SU-DHL-6 (cell line): ENCODE measurements at regions not wholly inside any gene's neighbourhood (a gene's known extent, or its start where the extent isn't known, plus 50 kb on each side); places are given as distances from the start of the nearest gene placed in this dataset.

Experiments used
- H2AFZ ChIP-seq: fragments of 200-600 bp; sonication (generic); 2 replicates; pipeline ENCODE4 v1.6.1; 2014; ENCODE audit warnings: low read depth, mild to moderate bottlenecking, moderate library complexity, mixed read lengths, antibody characterized with exemption, low read length; ENCODE audit not compliant: severe bottlenecking
- H3F3A ChIP-seq: fragments of 200-600 bp; shearing (Covaris generic); 2 replicates; pipeline ENCODE4 v1.6.0; 2016; ENCODE audit warnings: antibody characterized with exemption, mild to moderate bottlenecking; ENCODE audit not compliant: insufficient read depth
- H3K27ac ChIP-seq: fragments of 200-600 bp; sonication (generic); 2 replicates; pipeline ENCODE4 v1.5.1; 2016; ENCODE audit warnings: low read depth, mild to moderate bottlenecking, low read length, moderate library complexity, mixed read lengths
- H3K27me3 ChIP-seq: fragments of 200-600 bp; sonication (generic), shearing (Covaris generic); 2 replicates; pipeline ENCODE4 v1.6.0; 2014; ENCODE audit warnings: mild to moderate bottlenecking, low read length
- H3K36me3 ChIP-seq: fragments of 200-600 bp; sonication (generic); 2 replicates; pipeline ENCODE4 v1.6.1; 2014; ENCODE audit warnings: mild to moderate bottlenecking, low read length, mixed read lengths
- H3K4me2 ChIP-seq: fragments of 300-600, 200-600 bp; shearing (Covaris generic), sonication (generic); 2 replicates; pipeline ENCODE4 v1.6.0; 2014; ENCODE audit warnings: low read length, low read depth, mild to moderate bottlenecking; ENCODE audit not compliant: poor library complexity, severe bottlenecking
- H3K4me3 ChIP-seq: fragments of 200-600 bp; sonication (generic); 2 replicates; pipeline ENCODE4 v1.5.1; 2014; ENCODE audit warnings: antibody characterized with exemption, low read length, mild to moderate bottlenecking, mixed read lengths; ENCODE audit not compliant: insufficient read depth, poor library complexity, severe bottlenecking
- H3K79me2 ChIP-seq: fragments of 200-600 bp; sonication (generic); 2 replicates; pipeline ENCODE4 v1.6.1; 2014; ENCODE audit warnings: mild to moderate bottlenecking, low read length, moderate library complexity; ENCODE audit not compliant: insufficient read depth
- H3K9ac ChIP-seq: fragments of 200-600 bp; sonication (generic); 2 replicates; pipeline ENCODE4 v1.7.0; 2014; ENCODE audit warnings: mild to moderate bottlenecking, low read length
- H3K9me2 ChIP-seq: fragments of 200-600 bp; sonication (generic); replicated peaks from 2 replicates; pipeline ENCODE4 v1.6.1; 2014; ENCODE audit warnings: low read length; ENCODE audit not compliant: insufficient read depth
- H3K9me3 ChIP-seq: fragments of 200-600 bp; sonication (generic); 2 replicates; pipeline ENCODE4 v1.6.1; 2014; ENCODE audit warnings: low read length, mixed read lengths; ENCODE audit not compliant: insufficient read depth
- H4K20me1 ChIP-seq: fragments of 200-600 bp; sonication (generic); 2 replicates; pipeline ENCODE4 v1.6.1; 2014; ENCODE audit warnings: low read depth, mild to moderate bottlenecking, antibody characterized with exemption, low read length, moderate library complexity, mixed read lengths
- EZH2phosphoT487 ChIP-seq: fragments of 200-600 bp; sonication (generic), shearing (Covaris generic); conservative IDR thresholded peaks from 2 replicates; pipeline ENCODE4 v1.6.1; 2018; ENCODE audit warnings: mild to moderate bottlenecking, antibody characterized with exemption, low read length, moderate library complexity, mixed read lengths
- TF ChIP-seq, protein P1 (sequence below): fragments of 200-600 bp; sonication (generic); IDR thresholded peaks from one replicate; pipeline ENCODE4 v1.5.1; 2017; ENCODE audit warnings: antibody characterized with exemption, mild to moderate bottlenecking, low read length, moderate library complexity; ENCODE audit not compliant: insufficient read depth, poor library complexity, severe bottlenecking

DNA sequence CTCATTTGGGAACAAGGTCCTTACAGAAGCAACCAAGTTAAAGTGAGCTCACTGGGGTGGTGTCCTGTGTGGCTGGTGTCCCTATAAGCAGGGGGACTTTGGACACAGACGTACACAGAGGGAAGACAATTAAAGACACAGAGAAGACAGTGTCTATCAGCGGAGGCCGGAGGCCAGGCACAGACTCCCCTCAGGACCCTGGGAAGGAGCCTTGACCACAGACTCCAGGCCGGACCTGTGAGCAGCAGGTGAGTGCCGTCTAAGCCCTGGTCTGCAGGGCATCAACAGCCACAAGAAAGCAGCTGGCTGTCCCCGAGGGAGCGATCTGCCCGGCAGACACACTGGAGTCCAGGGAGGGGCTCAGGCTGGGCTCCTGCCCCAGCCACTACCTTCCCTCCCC, 219.1 kb upstream of the C14orf180 start:
- no peaks in the 10 kb centered on the region for H3K36me3 ChIP-seq
- H3K27me3 ChIP-seq = no peaks in the 10 kb centered on the region
- no peak overlapping the region for H3K9ac ChIP-seq
- TF ChIP-seq, protein P1, sequence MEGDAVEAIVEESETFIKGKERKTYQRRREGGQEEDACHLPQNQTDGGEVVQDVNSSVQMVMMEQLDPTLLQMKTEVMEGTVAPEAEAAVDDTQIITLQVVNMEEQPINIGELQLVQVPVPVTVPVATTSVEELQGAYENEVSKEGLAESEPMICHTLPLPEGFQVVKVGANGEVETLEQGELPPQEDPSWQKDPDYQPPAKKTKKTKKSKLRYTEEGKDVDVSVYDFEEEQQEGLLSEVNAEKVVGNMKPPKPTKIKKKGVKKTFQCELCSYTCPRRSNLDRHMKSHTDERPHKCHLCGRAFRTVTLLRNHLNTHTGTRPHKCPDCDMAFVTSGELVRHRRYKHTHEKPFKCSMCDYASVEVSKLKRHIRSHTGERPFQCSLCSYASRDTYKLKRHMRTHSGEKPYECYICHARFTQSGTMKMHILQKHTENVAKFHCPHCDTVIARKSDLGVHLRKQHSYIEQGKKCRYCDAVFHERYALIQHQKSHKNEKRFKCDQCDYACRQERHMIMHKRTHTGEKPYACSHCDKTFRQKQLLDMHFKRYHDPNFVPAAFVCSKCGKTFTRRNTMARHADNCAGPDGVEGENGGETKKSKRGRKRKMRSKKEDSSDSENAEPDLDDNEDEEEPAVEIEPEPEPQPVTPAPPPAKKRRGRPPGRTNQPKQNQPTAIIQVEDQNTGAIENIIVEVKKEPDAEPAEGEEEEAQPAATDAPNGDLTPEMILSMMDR = no peak
- TF ChIP-seq EZH2phosphoT487 = no peak
- no peak overlapping the region for H2AFZ ChIP-seq
- no peak overlapping the region for H3K27ac ChIP-seq
- H3F3A ChIP-seq = no peaks in the 10 kb centered on the region
- H3K9me3 ChIP-seq = no peaks in the 10 kb centered on the region
- H3K4me3 ChIP-seq = no peak overlapping the region
- H3K79me2 ChIP-seq = no peaks in the 10 kb centered on the region
- H4K20me1 ChIP-seq = no peaks in the 10 kb centered on the region
- H3K4me2 ChIP-seq = no peak overlapping the region
- H3K9me2 ChIP-seq = no peaks in the 10 kb centered on the region

GRCh38 chr14:104361101-104361591, 218.4 kb upstream of the C14orf180 start:
- no peak overlapping the region for H3K9ac ChIP-seq
- H3K36me3 ChIP-seq = no peaks in the 10 kb centered on the region
- H4K20me1 ChIP-seq = no peaks in the 10 kb centered on the region
- H3K9me2 ChIP-seq = no peaks in the 10 kb centered on the region
- H3K9me3 ChIP-seq = no peaks in the 10 kb centered on the region
- H3K4me3 ChIP-seq = no peak overlapping the region
- no peak for TF ChIP-seq EZH2phosphoT487
- TF ChIP-seq, protein P1 = no peak
- H3K79me2 ChIP-seq = no peaks in the 10 kb centered on the region
- no peak overlapping the region for H3K27ac ChIP-seq
- no peak overlapping the region for H3K4me2 ChIP-seq
- no peaks in the 10 kb centered on the region for H3F3A ChIP-seq
- H3K27me3 ChIP-seq = no peaks in the 10 kb centered on the region
- H2AFZ ChIP-seq = no peak overlapping the region

- H3K79me2 ChIP-seq = no peaks in the 10 kb centered on the region
- H4K20me1 ChIP-seq = no peaks in the 10 kb centered on the region
- TF ChIP-seq EZH2phosphoT487 = no peak
- TF ChIP-seq, protein P1 = no peak
- no peaks in the 10 kb centered on the region for H3K36me3 ChIP-seq
- no peak overlapping the region for H3K9ac ChIP-seq
- no peaks in the 10 kb centered on the region for H3K27me3 ChIP-seq
- H3K9me3 ChIP-seq = no peaks in the 10 kb centered on the region
- H2AFZ ChIP-seq = no peak overlapping the region
- H3K4me2 ChIP-seq = no peak overlapping the region
- no peaks in the 10 kb centered on the region for H3K9me2 ChIP-seq
- no peaks in the 10 kb centered on the region for H3F3A ChIP-seq
- no peak overlapping the region for H3K4me3 ChIP-seq
- H3K27ac ChIP-seq = no peak overlapping the region
Observed at GRCh38 chr14:104361921-104362681, 217.5 kb upstream of the C14orf180 start.
